PC-9 (cell line): ENCODE measurements at regions not wholly inside any gene's neighbourhood (a gene's known extent, or its start where the extent isn't known, plus 50 kb on each side); places are given as distances from the start of the nearest gene placed in this dataset.
"Not testable (repeated sequence)": the region's sequence is repeated elsewhere in the genome, so short reads cannot be mapped to it uniquely, and the experiment has no call there.

Source experiments
- BruUV-seq: library from RNA; stranded (reverse); fragments of 400-500 nt; replicated peaks from 2 replicates; lab custom pipeline; 2021; lab: Mats Ljungman, UMichigan
- CTCF ChIA-PET: fragments of 300-600 bp; sonication (Branson Sonifier 250); formaldehyde crosslinking; loops from one replicate; lab custom pipeline; 2022; ENCODE audit warnings: antibody characterized with exemption; lab: Charles Lee
- POLR2A ChIA-PET: fragments of 300-600 bp; sonication (Branson Sonifier 250); formaldehyde crosslinking; loops from one replicate; lab custom pipeline; 2022; ENCODE audit warnings: antibody characterized with exemption; ENCODE audit not compliant: unreplicated experiment; lab: Charles Lee
- DNase-seq, 2 experiments: peaks; one replicate each; pipeline versions ENCODE4 v3.0.0 to v3.0.0-alpha.2; 2015 to 2022; ENCODE audit warnings: mixed read lengths in 1 of 2
- H2AFZ ChIP-seq: fragments of 200-600 bp; sonication (generic); 2 replicates; pipeline ENCODE4 v1.8.1; 2017; ENCODE audit warnings: antibody characterized with exemption
- H3F3A ChIP-seq: fragments of 200-600 bp; sonication (generic); 2 replicates; pipeline ENCODE4 v1.8.1; 2017; ENCODE audit warnings: antibody characterized with exemption, mild to moderate bottlenecking, low read depth; ENCODE audit not compliant: insufficient read depth
- H3K27ac ChIP-seq: fragments of 200-600 bp; sonication (generic); 2 replicates; pipeline ENCODE4 v1.6.1; 2016; ENCODE audit warnings: mixed run types
- H3K27me3 ChIP-seq: fragments of 200-600 bp; sonication (generic); 2 replicates; pipeline ENCODE4 v1.6.1; 2016; ENCODE audit warnings: low read depth, mixed run types; ENCODE audit not compliant: insufficient read depth
- H3K36me3 ChIP-seq: fragments of 200-600 bp; sonication (generic); 2 replicates; pipeline ENCODE4 v1.6.1; 2016; ENCODE audit warnings: low read depth, mixed run types
- H3K4me1 ChIP-seq: fragments of 200-600 bp; sonication (generic); replicated peaks from 2 replicates; pipeline ENCODE4 v1.6.1; 2016; ENCODE audit warnings: mixed run types; ENCODE audit not compliant: insufficient read depth
- H3K4me2 ChIP-seq: fragments of 200-600 bp; sonication (generic); 2 replicates; pipeline ENCODE4 v1.6.1; 2017; ENCODE audit warnings: mixed run types
- H3K4me3 ChIP-seq: fragments of 200-600 bp; sonication (generic); 2 replicates; pipeline ENCODE4 v1.6.1; 2016; ENCODE audit warnings: mixed run types
- H3K79me2 ChIP-seq: fragments of 200-600 bp; sonication (generic); 2 replicates; pipeline ENCODE4 v1.6.1; 2017; ENCODE audit warnings: low read depth, mixed run types
- H3K9me2 ChIP-seq: fragments of 200-600 bp; sonication (generic); 2 replicates; pipeline ENCODE4 v1.8.1; 2017; ENCODE audit warnings: mild to moderate bottlenecking; ENCODE audit not compliant: insufficient read depth
- H3K9me3 ChIP-seq: fragments of 200-600 bp; sonication (generic); 2 replicates; pipeline ENCODE4 v1.8.1; 2016; ENCODE audit warnings: low read depth; ENCODE audit not compliant: insufficient read depth
- H4K20me1 ChIP-seq: fragments of 200-600 bp; sonication (generic); 2 replicates; pipeline ENCODE4 v1.8.1; 2017; ENCODE audit not compliant: insufficient read depth
- CTCF ChIP-seq: fragments of 200-600 bp; sonication (generic); conservative IDR thresholded peaks from 2 replicates; pipeline ENCODE4 v1.6.1; 2017; ENCODE audit warnings: mixed run types, antibody characterized with exemption, mild to moderate bottlenecking, moderate library complexity
- EZH2 ChIP-seq: fragments of 200-600 bp; sonication (generic); IDR thresholded peaks from 2 replicates; pipeline ENCODE4 v1.8.0; 2017; ENCODE audit warnings: antibody characterized with exemption, low read depth
- intact Hi-C: fragments of 100-400 bp; cut with micrococcal nuclease; formaldehyde crosslinking; loops from one replicate; pipeline ENCODE4 v1.10.0; 2022; ENCODE audit not compliant: unreplicated experiment

GRCh38 chr4:183374950-183375555 is 52.8 kb upstream of the CLDN24 start:
- no peak for DNase-seq
- Histone ChIP-seq H3K79me2 (no peaks in the 10 kb centered on the region), H3K4me2 (no peak overlapping the region), H3K27ac (no peak overlapping the region), H3K27me3 (no peaks in the 10 kb centered on the region), H3K9me3 (peaks cover 6% of the 10 kb centered on the region; the same call in 1 of the 2 replicates), H4K20me1 (no peaks in the 10 kb centered on the region), H3F3A (no peaks in the 10 kb centered on the region), H2AFZ (no peak overlapping the region), H3K4me3 (no peak overlapping the region), H3K4me1 (no peaks in the 10 kb centered on the region), H3K36me3 (no peaks in the 10 kb centered on the region), H3K9me2 (no peaks in the 10 kb centered on the region)
- BruUV-seq = no TSS peak
- intact Hi-C loops = no loop called here
- TF ChIP-seq EZH2 (no peak), CTCF (no peak)
- ChIA-PET CTCF (no interaction called here), POLR2A (no interaction called here)

- H3K4me2 ChIP-seq = no peak overlapping the region
- peaks cover 6% of the 10 kb centered on the region; the same call in 1 of the 2 replicates for H3K9me3 ChIP-seq
- CTCF ChIA-PET = interaction anchor here (0.5 kb wide), 1 partner anchor 13 kb away, joined by 3 read pairs; no protein-coding TSS in a partner anchor
- H2AFZ ChIP-seq = no peak overlapping the region
- no peaks in the 10 kb centered on the region for H3F3A ChIP-seq
- no peak overlapping the region for H3K27ac ChIP-seq
- intact Hi-C loops = no loop called here
- POLR2A ChIA-PET = no interaction called here
- no peaks in the 10 kb centered on the region for H4K20me1 ChIP-seq
- no peaks in the 10 kb centered on the region for H3K9me2 ChIP-seq
- DNase-seq = no peak
- H3K4me1 ChIP-seq = no peaks in the 10 kb centered on the region
- no peaks in the 10 kb centered on the region for H3K36me3 ChIP-seq
- H3K4me3 ChIP-seq = no peak overlapping the region
- BruUV-seq = no TSS peak
- no peaks in the 10 kb centered on the region for H3K79me2 ChIP-seq
- no peaks in the 10 kb centered on the region; the same call in 1 of the 2 replicates for H3K27me3 ChIP-seq
- TF ChIP-seq CTCF (no peak), EZH2 (no peak)
Observed at GRCh38 chr4:183376381-183376780, 54.2 kb upstream of the CLDN24 start.

- H3K4me2 ChIP-seq = no peak overlapping the region
- H3K9me3 ChIP-seq = peaks cover 6% of the 10 kb centered on the region; the same call in 1 of the 2 replicates
- no peaks in the 10 kb centered on the region for H3F3A ChIP-seq
- no peak overlapping the region for H2AFZ ChIP-seq
- DNase-seq = no peak
- intact Hi-C loops = loop anchor here (1.0 kb wide), 1 partner anchor 22 kb away; no protein-coding TSS in a partner anchor
- ChIA-PET POLR2A (no interaction called here), CTCF (no interaction called here)
- no peaks in the 10 kb centered on the region; the same call in 1 of the 2 replicates for H3K27me3 ChIP-seq
- H3K79me2 ChIP-seq = no peaks in the 10 kb centered on the region
- no peaks in the 10 kb centered on the region for H3K36me3 ChIP-seq
- H4K20me1 ChIP-seq = no peaks in the 10 kb centered on the region
- no peaks in the 10 kb centered on the region for H3K9me2 ChIP-seq
- TF ChIP-seq CTCF = no peak
- no peak for TF ChIP-seq EZH2
- H3K27ac ChIP-seq = no peak overlapping the region
- no peak overlapping the region for H3K4me3 ChIP-seq
- no TSS peak for BruUV-seq
- no peaks in the 10 kb centered on the region for H3K4me1 ChIP-seq
Observed at GRCh38 chr4:183377491-183377890, 55.3 kb upstream of the CLDN24 start.

GRCh38 chr4:183378347-183378746 is 56.1 kb upstream of the CLDN24 start:
- H3K36me3 ChIP-seq, H3K4me3 ChIP-seq, H3K9me3 ChIP-seq, H3K79me2 ChIP-seq, CTCF ChIA-PET, DNase-seq, intact Hi-C loops, POLR2A ChIA-PET, H3K9me2 ChIP-seq, H3K27me3 ChIP-seq, H3K4me2 ChIP-seq, H4K20me1 ChIP-seq, H3F3A ChIP-seq, H3K27ac ChIP-seq, H2AFZ ChIP-seq, H3K4me1 ChIP-seq, BruUV-seq: not testable (repeated sequence)
